Tibial artery (tissue), 4 donors: ENCODE measurements at regions not wholly inside any gene's neighbourhood (a gene's known extent, or its start where the extent isn't known, plus 50 kb on each side); places are given as distances from the start of the nearest gene placed in this dataset.

Experiments
- DNase-seq, 2 donors: peaks; one replicate each; pipeline ENCODE4 v3.0.0-alpha.2; 2019
- H3K27ac ChIP-seq, 2 donors: fragments of 200-600 bp; sonication (generic) in 1 of 2; 1 replicate in 1 of 2; 2 replicates in 1 of 2; pipeline ENCODE4 v1.5.1; 2018 to 2019; ENCODE audit warnings: mild to moderate bottlenecking in 1 of 2
- H3K27me3 ChIP-seq, 2 donors: fragments of 200-600 bp; sonication (generic) in 1 of 2; one replicate each; pipeline versions ENCODE4 v1.5.1 to v1.6.0; 2016 to 2019
- H3K36me3 ChIP-seq, 3 donors: fragments of 200-600 bp; sonication (generic) in 2 of 3; one replicate each; pipeline ENCODE4 v1.5.1; 2016 to 2019; ENCODE audit warnings: mild to moderate bottlenecking in 2 of 3
- H3K4me1 ChIP-seq, 4 donors: fragments of 200-600 bp; sonication (generic) in 2 of 4; 1 replicate in 3 of 4; 2 replicates in 1 of 4; pipeline ENCODE4 v1.5.1; 2016 to 2019
- H3K4me3 ChIP-seq, 2 donors: fragments of 200-600 bp; sonication (generic) in 1 of 2; 1 replicate in 1 of 2; 2 replicates in 1 of 2; pipeline ENCODE4 v1.5.1; 2018 to 2019; ENCODE audit warnings: mild to moderate bottlenecking in 2 of 2
- H3K9me3 ChIP-seq, 3 donors: fragments of 200-600 bp; sonication (generic) in 1 of 3; one replicate each; pipeline ENCODE4 v1.5.1; 2016 to 2019
- CTCF ChIP-seq, 2 experiments: fragments of 200-600 bp in 1 of 2; fragments of 450-650 bp in 1 of 2; IDR thresholded peaks; one replicate each; pipeline ENCODE4 v1.5.1; 2017 to 2019; ENCODE audit warnings: antibody characterized with exemption in 2 of 2, mild to moderate bottlenecking in 1 of 2, moderate library complexity in 1 of 2
- intact Hi-C: fragments of 100-400 bp; cut with DNase I; formaldehyde crosslinking; loops from one replicate; pipeline ENCODE4 v1.15.0; 2023; ENCODE audit warnings: low total_unique reads

GRCh38 chr6:27582928-27583725, 110.2 kb upstream of the ZNF184 start:
- no peak for DNase-seq
- TF ChIP-seq CTCF (IDR thresholded peaks at IDR 0.05), result no peak
- Histone ChIP-seq H3K36me3 (no peaks in the 10 kb centered on the region), H3K4me1 (no peaks in the 10 kb centered on the region), H3K9me3 (no peaks in the 10 kb centered on the region), H3K27me3 (peaks cover 0 to 37% of the 10 kb centered on the region in 2 donors), H3K4me3 (no peak overlapping the region), H3K27ac (no peak overlapping the region)
- intact Hi-C loops, result no loop called here

GRCh38 chr6:27579973-27580372, 107.1 kb upstream of the ZNF184 start:
- no peaks in the 10 kb centered on the region for H3K4me1 ChIP-seq
- intact Hi-C loops, result no loop called here
- no peak for DNase-seq
- no peak overlapping the region for H3K4me3 ChIP-seq
- no peak for TF ChIP-seq CTCF (IDR thresholded peaks at IDR 0.05)
- H3K9me3 ChIP-seq, result no peaks in the 10 kb centered on the region
- H3K36me3 ChIP-seq, result no peaks in the 10 kb centered on the region
- no peak overlapping the region for H3K27ac ChIP-seq
- peaks cover 0 to 21% of the 10 kb centered on the region in 2 donors for H3K27me3 ChIP-seq

GRCh38 chr6:27577922-27578321, 105.0 kb upstream of the ZNF184 start:
- H3K27me3 ChIP-seq, result peaks cover 0 to 7% of the 10 kb centered on the region in 2 donors
- no peak overlapping the region for H3K27ac ChIP-seq
- H3K4me3 ChIP-seq, result no peak overlapping the region
- H3K36me3 ChIP-seq, result no peaks in the 10 kb centered on the region
- no peak for TF ChIP-seq CTCF (IDR thresholded peaks at IDR 0.05)
- intact Hi-C loops, result no loop called here
- no peaks in the 10 kb centered on the region for H3K9me3 ChIP-seq
- H3K4me1 ChIP-seq, result no peaks in the 10 kb centered on the region
- no peak for DNase-seq

- Histone ChIP-seq H3K4me1 (no peaks in the 10 kb centered on the region), H3K4me3 (no peak overlapping the region), H3K27me3 (peaks cover 0 to 5% of the 10 kb centered on the region in 2 donors), H3K9me3 (no peaks in the 10 kb centered on the region), H3K27ac (no peak overlapping the region), H3K36me3 (no peaks in the 10 kb centered on the region)
- no peak for TF ChIP-seq CTCF (IDR thresholded peaks at IDR 0.05)
- intact Hi-C loops, result no loop called here
- DNase-seq, result no peak
Measured at GRCh38 chr6:27575594-27576361, 102.9 kb upstream of the ZNF184 start.

- Histone ChIP-seq H3K27me3 (peaks cover 4 to 44% of the 10 kb centered on the region in 2 donors), H3K9me3 (no peaks in the 10 kb centered on the region), H3K27ac (no peak overlapping the region), H3K4me3 (no peak overlapping the region), H3K4me1 (no peaks in the 10 kb centered on the region), H3K36me3 (no peaks in the 10 kb centered on the region)
- no peak for TF ChIP-seq CTCF (IDR thresholded peaks at IDR 0.05)
- no peak for DNase-seq
- intact Hi-C loops, result no loop called here
Measured at GRCh38 chr6:27568226-27568897, 95.5 kb upstream of the ZNF184 start.
